22Rv1 (cell line): ENCODE measurements at regions not wholly inside any gene's neighbourhood (a gene's known extent, or its start where the extent isn't known, plus 50 kb on each side); places are given as distances from the start of the nearest gene placed in this dataset.
"Not testable (repeated sequence)": the region's sequence is repeated elsewhere in the genome, so short reads cannot be mapped to it uniquely, and the experiment has no call there.

Experiments
- ZFX ChIP-seq: fragments of 450-650 bp; IDR thresholded peaks from 2 replicates; pipeline ENCODE4 v1.6.1; 2017; ENCODE audit warnings: antibody characterized with exemption, borderline replicate concordance
- TF ChIP-seq, protein P1 (sequence below): fragments of 450-650 bp; IDR thresholded peaks from 2 replicates; pipeline ENCODE4 v1.5.1; 2017; ENCODE audit warnings: mild to moderate bottlenecking

DNA sequence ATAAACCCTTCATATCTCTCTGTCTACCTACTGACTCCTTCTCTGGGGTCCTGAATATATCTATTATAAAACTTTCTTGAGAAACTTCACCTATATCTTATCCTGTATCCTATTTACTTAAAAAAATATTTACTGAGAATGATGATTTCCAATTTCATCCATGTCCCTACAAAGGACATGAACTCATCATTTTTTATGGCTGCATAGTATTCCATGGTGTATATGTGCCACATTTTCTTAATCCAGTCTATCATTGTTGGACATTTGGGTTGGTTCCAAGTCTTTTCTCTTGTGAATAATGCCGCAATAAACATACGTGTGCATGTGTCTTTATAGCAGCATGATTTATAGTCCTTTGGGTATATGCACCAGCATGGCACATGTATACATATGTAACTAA, 301.7 kb upstream of the RAI14 start:
- TF ChIP-seq, protein P1, sequence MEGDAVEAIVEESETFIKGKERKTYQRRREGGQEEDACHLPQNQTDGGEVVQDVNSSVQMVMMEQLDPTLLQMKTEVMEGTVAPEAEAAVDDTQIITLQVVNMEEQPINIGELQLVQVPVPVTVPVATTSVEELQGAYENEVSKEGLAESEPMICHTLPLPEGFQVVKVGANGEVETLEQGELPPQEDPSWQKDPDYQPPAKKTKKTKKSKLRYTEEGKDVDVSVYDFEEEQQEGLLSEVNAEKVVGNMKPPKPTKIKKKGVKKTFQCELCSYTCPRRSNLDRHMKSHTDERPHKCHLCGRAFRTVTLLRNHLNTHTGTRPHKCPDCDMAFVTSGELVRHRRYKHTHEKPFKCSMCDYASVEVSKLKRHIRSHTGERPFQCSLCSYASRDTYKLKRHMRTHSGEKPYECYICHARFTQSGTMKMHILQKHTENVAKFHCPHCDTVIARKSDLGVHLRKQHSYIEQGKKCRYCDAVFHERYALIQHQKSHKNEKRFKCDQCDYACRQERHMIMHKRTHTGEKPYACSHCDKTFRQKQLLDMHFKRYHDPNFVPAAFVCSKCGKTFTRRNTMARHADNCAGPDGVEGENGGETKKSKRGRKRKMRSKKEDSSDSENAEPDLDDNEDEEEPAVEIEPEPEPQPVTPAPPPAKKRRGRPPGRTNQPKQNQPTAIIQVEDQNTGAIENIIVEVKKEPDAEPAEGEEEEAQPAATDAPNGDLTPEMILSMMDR = not testable (repeated sequence)
- TF ChIP-seq ZFX = not testable (repeated sequence)
